NCI-H748 (cell line): ENCODE measurements at regions not wholly inside any gene's neighbourhood (a gene's known extent, or its start where the extent isn't known, plus 50 kb on each side); places are given as distances from the start of the nearest gene placed in this dataset.
"Not testable (repeated sequence)": the region's sequence is repeated elsewhere in the genome, so short reads cannot be mapped to it uniquely, and the experiment has no call there.

ENCODE experiments used
- DNase-seq: peaks from one replicate; lab custom pipeline; 2025; ENCODE audit not compliant: unreplicated experiment; lab: John Stamatoyannopoulos, UW

DNA sequence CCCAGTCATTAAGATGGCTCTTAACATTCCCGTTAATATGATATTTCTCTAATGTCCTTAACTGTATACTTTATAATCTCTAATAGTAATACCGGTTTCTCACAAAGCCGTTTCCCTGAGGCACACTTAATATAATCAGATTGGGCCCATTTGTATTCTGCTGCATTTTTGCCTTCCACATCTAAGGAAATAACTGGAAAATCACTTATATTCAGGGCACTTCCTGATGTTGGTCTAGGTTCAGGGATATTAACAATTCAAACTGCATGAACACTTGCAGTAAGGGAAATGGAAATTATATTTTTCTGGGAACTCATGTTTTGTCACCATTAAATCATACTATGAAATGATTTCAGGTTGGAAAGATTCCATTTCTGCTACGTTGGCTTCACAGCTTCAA lies 119.8 kb downstream of the TPR start:
- DNase-seq, result no peak

DNA sequence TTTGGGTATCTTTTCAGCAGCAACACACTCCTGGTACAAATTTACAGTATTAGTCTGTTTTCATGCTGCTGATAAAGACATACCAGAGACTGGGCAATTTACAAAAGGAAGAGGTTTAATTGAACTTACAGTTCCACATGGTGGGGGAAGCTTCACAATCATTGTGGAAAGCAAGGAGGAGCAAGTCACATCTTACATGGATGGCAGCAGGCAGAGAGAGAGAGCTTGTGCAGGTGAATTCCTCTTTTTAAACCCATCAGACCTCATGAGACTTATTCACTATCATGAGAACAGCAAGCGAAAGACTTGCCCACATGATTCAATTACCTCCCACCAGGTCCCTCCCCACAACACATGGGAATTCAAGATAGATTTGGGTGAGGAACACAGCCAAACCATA lies 124.5 kb downstream of the TPR start:
- no peak for DNase-seq

DNA sequence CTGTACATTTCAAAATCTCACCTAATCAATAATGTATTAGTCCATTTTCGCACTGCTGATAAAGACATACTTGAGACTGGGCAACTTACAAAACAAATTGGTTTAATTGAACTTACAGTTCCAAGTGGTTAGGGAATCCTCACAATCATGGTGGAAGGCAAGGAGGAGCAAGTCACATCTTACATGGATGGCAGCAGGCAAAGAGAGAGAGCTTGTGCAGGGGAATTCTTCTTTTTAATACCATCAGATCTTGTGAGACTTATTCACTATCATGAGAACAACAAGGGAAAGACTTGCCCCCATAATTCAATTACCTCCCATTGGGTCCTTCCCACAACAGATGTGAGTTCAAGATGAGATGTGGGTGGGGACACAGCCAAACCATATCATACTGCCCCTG lies 126.4 kb downstream of the TPR start:
- not testable (repeated sequence) for DNase-seq

DNA sequence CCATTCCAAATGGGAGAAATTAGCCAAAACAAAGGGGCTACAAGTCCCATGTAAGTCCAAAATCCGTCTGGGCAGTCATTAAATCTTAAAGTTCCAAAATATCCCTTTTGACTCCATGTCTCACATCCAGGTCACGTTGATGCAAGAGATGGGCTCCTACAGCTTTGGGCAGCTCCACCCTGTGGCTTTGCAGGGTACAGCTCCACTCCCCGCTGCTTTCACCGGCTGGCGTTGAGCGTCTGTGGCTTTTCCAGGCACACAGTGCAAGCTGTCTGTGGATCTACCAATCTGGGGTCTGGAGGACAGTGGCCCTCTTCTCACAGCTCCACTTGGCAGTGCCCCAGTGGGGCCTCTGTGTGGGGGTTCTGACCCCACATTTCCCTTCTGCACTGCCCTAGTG lies 130.2 kb downstream of the TPR start:
- peak; percentile 30 for DNase-seq
